NCI-H524 (cell line): ENCODE measurements at regions not wholly inside any gene's neighbourhood (a gene's known extent, or its start where the extent isn't known, plus 50 kb on each side); places are given as distances from the start of the nearest gene placed in this dataset.

Source experiments
- DNase-seq, 2 experiments: peaks; one replicate each; lab custom pipeline; 2025; lab: John Stamatoyannopoulos, UW

DNA sequence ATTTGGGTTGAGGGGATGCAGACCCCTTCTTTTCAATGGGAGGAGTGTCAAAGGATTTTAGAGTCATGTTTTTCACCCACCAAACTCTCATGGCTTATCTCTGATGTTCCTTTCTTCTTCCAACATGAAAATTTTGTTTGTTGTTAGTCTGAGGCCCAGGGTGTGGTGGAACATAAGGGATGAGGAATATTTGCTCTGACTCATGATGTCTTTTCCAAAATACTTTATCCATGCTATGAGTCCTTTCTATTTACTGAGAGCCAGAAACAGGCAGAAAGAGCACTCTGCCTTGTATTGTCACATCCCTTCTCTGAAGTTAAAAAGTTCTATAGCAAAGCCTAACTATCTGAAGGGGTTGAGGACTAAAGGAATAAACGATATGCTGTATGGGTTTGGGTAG lies 61.6 kb upstream of the GYPA start:
- DNase-seq: no peak

DNA sequence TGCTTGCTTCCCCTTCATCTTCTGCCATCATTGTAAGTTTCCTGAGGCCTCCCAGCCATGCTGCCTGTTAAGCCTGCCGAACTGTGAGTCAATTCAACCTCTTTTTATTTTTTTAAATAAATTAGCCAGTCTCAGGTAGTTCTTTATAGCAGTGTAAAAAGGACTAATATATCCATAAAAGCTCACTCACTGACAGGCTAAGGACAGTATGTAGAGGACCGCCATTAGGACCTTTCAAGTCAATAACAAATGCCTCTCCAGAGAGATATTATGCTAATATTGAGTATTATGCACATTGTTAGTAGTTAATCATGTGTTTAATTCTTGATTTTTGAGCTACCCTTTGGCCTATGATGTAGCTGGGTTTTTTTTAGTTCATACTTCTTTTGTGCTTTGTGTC lies 62.6 kb upstream of the GYPA start:
- no peak for DNase-seq

DNA sequence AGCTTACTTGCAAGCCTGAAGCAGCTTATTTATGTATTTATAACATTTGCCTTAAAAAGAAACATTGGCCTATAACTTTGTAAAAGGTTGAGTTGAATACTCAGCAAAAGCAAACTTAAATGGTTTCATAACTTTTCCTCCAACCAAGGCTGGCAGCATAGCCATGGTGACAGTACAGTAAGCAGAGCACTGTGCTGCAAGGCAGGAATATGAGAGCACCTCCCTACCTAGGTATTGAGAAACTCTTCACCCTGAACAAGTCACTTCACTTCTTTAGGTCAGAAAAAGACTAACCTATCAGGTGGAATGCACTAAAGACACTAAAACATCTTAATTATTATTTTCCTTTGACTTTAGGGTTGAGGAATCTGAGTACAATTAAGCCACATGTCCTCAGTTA lies 63.9 kb upstream of the GYPA start:
- no peak for DNase-seq

DNA sequence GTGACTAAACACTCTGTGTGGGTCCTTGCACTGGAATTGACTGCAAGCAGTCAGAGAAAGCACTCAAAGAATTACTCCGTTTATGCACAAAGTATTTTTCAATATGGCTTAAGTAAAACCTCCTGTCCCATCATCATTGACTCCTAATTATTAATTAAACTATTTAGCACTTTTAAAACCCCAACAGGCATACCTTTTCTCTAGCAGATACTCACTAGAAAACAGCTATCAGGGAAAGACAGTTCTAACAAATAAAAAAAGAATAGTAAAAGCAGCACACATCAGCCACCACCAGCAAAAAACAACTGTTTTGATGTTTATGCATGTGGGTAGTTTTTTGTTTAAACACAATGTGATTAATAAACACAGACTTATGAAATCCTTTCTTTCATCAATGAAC lies 66.2 kb upstream of the GYPA start:
- DNase-seq: no peak

DNA sequence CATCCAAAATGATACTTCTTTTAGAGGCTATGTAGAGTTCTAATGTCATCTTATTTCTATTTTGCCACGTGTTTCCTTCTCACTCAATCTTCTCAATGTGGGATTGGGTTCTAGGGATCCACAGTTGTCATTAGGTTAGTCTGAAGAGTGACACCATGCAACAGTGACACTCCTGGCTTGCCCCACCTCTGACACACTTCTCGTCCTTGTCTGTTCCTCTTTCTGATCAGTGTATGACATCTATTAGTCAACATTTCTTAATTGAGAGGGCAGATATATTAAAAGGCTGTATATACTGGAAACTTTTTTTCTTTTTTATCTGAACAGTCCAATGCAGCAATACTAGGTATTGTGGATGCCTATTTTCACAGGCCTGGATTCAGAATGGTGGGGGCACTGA lies 67.6 kb upstream of the GYPA start:
- DNase-seq: no peak

DNA sequence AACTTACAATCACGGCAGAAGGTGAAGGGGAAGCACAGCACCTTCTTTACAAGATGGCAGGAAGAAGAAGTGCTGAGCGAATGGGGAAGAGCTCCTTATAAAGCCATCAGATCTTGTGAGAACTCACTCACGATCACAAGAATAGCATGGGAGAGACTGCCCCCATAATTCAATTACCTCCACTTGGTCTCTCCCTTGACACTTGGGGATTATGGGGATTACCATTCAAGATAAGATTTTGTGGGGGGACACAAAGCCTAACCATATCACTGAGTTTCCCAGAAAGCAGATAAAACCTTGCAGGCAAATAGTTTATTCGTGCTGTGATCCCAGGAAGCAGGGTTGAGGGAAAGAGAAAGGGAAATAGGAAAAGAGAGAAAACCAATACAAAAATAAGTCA lies 69.0 kb upstream of the GYPA start:
- no peak for DNase-seq

DNA sequence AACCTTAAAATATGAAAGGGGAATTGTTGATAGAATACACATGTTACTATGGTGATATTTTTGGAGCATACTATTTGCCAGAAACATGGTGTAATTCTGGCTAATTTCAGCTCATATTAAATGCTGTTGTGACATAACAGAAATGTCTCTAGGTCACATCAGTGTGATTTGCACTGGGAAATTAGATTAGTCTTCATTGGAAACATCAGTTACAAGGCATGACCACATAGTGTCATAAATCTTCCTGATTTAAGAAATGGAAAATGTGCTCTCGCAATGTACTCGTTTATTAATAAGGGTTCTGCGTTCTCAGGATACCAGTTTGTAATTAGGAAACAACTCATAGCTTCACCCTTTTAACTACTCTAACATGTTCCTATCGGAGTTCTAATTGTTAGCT lies 72.9 kb upstream of the GYPA start:
- no peak for DNase-seq

DNA sequence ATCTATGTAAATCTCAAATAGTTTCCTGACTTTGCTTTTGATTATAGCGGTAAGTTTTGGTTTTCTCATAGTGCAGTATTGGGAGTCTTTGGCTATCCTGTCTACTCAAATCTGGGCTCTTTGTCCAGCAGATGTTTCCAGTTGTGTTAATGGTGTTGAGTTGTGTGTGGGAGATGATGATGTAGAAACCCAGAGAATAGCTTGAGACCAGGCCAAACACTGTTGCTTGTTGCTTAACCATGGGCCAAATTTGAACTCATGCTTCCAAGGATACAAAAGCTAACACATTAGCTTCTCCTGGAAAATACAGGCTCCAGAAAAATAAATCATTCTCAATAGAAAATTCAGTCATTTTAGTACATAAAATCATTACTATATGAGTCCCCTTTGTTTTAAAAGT lies 82.6 kb upstream of the GYPA start:
- DNase-seq: no peak

DNA sequence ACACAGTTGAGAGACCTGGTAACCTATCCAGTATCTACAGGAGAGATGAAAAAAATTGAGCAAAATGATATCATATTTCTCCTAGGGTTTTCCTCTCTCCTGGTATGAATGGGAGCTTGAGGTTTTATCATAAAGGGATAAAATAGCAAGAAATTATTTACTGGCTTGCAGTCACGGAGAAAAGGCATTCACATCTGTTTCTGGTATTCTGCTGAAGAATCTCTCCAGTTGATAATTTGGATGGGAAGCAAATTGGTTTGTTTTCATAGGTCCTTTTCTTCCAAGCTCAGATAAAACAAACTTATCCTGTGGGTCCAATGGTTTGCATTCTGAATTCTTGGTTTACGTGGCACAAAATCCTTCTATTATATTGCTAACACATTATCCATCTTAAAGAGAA lies 83.1 kb upstream of the GYPA start:
- DNase-seq: no peak

DNA sequence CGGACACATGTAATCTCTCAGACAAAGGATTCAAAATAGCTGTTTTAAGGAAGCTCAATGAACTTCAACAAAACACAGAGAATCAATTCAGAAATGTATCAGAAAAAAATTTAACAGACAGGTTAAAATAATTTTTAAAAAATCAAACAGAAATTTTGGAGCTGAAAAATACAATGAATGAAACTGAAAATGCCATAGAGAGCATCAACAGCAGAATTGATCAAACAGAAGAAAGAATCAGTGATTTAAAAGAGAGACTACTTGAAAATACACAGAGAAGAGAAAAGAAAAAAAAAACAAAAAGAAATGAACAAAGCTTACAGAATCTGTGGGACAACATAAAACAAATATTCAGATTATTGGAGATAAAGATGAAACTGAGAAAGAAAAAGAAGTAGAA lies 118.8 kb upstream of the GYPA start:
- DNase-seq: no peak

DNA sequence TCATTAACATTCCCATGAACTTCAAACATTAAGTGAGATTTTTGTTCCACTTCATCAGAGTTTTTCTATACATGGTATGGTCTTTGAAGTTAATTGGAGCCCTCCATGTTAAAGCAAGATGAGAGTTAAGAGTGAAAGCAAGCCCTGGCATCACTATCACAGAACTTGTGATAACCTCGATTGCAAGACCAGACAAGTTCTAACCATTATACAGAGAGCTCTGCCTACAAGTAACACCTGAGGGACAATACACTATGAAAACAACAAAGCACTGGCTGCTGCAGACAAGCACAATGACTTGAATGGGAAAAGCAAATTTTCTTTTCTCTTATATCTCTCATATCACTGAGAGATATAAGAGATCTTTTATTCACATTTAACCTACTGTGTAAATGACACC lies 126.6 kb upstream of the GYPA start:
- DNase-seq: no peak

DNA sequence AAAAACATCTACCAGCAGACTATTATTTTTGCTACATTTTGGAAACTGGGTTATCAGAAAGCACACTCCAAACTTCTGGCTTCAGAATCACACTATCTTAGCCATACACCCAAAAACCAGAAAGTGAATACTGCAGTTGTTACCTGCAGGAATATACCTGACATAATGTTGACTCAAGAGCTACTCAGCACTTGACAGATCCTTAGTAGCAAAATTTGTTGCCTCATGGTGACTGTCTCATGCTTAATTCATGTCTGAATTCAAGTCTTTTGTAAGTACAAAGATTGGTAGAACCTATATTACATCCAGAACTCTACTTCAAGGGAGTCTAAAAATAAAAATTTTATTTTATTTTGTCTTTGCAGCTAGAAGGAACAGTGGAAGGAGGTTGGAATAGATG lies 140.2 kb upstream of the GYPA start:
- DNase-seq: no peak

DNA sequence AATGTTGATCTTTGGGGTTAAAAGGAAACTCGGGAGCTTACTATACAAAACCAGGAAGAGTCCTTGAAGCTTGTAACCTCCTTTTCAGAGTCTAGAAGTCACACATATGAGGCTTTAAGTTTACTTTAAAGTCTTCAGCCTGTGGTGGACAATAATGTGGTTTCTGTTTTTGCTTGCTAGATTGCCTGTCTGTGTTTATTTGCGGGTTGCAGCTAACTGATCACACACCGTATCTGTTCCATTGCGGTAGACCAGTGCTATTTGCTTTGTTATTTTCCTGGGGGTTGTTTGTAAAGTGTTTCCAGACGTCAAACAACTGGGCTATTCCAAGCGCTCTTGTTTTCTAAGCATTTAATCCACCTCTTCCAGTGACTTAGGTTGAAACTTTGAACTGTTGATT lies 143.0 kb upstream of the GYPA start:
- DNase-seq: no peak

DNA sequence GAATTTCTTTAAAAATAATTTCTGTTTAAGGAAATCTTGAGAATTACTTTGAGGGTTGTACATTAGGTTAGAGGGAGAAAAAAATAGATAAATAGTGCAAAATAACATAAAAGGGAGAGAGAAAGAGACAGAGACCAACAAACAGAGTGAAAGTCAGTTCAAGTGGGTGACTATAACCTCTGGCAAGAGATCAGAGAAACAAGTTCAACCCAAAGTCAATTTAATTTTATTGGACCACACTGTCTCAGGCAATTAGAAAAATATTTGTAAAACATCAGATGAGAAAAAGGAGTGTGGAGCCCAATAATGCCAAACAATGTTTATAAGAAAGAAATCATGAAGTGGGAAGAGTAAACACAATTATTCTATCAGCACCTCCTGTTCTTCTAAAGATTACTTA lies 143.5 kb upstream of the GYPA start:
- no peak for DNase-seq

DNA sequence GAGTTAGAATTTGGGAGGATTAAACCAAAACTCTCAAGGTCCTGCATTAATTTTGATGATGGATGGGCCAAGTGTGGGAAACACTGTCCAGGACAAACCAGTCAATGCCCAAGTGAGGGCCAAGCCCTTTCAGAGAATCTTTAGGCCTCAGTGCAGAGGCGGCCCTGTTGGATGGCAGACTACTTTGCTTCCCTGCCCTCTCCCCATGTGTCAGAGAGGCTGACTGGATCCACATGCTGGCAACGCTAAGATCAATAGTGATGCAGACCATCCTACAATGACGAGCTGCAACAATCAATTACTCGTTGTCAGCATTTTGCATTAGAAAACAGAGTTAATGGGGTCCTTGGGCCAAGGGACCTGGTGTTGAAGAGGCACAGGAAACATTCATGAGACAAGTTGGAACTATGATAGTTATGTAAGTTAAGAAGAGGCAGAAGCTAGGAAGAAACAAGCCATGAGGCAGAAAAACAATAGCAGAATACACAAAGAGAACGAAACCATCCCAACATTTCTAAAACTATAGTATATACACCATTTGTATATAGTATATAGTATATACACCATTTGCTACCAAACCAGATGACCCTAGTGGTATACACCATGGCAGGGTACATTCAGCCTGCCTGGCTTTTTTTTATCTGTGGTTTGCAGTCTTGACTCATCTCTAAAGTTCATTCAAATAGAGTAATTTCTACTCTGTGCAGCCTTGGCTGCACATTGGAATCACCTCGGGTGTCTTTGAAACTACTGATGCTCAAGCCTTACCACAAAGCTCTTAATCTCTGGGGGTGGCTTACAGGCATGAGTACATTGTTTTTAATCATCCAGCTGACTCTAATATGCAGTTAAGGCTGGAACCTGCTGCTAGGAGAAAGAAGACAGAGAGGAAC lies 147.7 kb upstream of the GYPA start:
- no peak for DNase-seq

DNA sequence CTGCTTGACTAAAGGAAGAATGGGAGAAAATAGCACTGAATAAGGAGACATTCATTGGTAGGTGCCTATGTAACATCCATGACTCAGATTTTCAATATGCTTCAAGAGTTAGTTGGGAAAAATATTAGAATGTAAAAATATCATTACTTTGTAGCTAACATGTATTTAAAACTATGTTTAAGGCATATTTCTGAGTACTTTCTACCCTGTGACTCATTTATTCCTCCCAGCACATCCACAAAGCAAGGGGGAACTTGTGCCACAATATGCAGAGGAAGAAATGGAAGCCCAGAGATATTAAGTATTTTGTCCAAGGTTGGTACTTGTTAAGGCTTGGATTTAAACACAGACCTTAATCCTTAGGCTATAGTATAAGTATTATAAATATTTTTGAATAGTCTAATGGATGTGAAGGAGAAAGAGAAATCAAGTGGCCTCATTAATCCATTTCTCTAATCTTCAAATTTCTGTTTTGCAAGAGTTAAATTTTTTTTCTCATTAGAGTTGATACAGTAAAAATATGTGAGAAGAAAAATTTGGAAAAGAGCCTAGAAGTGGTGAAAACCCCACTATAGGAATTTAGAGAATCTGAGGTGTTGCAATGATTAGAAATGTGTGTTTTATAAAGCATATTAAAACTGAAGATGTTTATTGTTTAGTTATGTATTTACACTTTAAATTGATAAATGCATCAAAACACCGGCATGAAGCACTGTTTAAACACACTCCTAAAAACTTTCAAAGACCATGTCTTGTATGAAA lies 149.3 kb upstream of the GYPA start:
- DNase-seq: no peak

DNA sequence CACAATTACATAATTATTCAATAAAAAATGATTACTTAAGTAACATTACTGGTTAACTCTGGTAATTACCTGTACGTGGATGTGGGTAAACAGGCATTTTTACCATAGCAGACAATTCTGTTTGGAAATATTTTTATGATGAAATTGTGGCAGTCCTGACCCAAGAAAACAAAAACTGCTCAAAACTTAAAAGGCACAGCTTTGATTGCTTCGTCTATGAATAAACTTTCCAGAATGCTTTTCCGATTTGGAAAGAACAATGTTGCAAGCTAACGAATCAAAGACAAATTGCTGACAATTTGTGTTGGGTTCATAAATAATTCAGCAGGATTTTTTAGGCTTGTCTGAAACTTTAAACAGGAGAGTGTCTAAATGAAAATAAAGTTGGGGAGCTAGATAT lies 150.6 kb upstream of the GYPA start:
- DNase-seq: no peak

DNA sequence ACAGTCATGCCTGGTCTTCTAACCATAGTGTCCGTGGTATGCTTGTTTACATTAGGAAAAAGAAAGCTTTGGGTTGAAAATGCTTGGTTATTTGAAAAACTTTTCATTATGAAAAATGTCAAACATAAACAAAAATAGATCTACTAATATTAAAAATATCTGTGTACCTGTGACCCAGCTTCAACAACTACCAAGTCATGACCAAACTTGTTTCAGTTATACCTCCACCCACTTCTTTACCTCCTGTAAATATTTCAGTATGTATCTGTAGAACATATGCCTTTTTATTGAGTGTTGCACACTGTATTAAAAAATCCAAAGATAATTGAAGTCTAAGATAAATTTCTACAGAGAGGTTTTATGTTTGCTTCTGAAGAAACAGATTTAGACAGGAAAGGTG lies 153.7 kb upstream of the GYPA start:
- no peak for DNase-seq

DNA sequence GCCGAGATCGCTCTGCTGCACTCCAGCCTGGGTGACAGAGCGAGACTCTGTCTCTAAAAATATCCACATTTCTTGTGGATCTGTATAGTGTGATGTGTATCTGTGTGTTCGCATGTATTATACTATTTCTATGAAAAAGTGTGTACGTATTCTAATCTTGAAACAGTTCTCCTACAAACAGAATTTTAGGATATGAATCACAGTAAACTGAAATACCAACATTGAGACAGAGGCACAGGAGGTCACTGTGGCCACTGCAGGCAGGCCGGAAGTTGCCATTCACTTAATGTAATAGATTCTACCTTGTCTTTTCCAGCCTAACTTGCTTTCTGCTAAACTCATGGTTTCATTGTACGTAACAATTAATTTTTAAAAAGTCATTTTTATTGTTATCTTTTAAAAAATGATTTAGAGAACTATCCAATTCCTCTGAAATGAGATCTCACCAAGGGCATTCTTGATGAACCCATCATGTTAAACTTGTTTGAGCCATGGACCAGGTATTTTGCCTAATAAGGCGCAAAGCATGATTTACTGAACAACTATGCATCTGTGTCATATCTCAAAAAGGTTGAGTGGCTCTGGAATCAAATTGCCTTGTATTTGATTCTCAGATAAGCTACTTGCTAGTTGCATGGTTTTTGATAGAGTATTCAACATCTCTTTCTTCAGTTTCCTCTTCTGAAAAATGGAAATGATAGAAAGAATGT lies 154.9 kb upstream of the GYPA start:
- DNase-seq: no peak

DNA sequence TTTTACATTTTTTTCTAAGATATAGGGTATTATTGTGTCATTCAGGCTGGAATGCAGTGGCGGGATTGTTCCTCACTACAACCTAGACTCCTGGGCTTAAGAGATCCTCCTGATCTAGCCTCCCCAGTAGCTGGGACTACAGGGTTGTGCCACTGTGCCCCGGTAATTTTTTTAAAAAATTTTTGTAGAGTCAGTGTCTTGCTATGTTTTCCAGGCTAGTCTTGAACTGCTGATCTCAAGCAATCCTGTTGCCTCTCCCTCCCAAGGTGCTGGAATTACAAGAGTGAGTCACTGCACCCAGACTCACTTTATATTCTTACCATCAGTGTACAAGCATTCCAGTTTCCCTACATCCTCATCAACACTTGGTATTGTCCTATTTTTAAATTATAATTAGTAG lies 156.4 kb upstream of the GYPA start:
- no peak for DNase-seq

DNA sequence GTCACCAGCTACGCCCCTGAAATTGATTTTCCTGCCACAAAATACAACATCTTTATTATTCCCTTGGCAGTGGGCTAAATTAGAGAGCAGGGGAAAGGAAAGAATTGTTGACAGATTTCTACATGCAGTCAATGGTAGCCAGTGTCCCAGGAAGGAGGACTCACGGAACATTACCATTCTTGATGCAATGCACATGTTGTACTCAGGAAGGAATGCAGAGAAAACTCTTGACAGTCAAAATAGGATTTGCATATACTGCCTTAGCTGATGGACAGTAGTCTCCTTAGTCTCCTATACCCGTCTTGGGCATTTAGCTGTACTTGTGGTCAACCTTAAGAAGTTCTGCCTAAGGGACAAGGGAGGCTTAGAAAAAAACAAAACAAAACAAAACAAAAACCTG lies 158.0 kb upstream of the GYPA start:
- DNase-seq: no peak

DNA sequence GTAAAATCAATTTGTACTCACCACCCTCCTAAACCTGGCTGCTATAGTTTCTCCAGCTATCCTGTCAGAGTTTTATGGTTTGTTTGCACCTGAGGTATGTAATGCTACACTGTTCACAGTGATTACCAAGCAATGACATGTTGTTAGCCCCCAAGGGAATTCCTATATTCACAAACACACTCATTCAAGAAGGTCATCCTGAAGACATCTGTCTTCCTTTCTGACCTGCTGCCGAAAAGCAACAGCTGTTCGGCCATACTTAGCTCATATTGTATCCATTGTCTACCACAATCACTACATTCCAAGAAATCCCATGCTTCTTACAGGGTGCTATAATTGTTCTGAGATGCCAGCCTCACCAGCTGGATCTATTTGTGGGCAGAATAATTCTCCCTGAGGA lies 160.1 kb upstream of the GYPA start:
- peak; percentile 74 to 84 for DNase-seq
